ENCODE measurements at regions not wholly inside any gene's neighbourhood (a gene's known extent, or its start where the extent isn't known, plus 50 kb on each side); places are given as distances from the start of the nearest gene placed in this dataset.

DNA sequence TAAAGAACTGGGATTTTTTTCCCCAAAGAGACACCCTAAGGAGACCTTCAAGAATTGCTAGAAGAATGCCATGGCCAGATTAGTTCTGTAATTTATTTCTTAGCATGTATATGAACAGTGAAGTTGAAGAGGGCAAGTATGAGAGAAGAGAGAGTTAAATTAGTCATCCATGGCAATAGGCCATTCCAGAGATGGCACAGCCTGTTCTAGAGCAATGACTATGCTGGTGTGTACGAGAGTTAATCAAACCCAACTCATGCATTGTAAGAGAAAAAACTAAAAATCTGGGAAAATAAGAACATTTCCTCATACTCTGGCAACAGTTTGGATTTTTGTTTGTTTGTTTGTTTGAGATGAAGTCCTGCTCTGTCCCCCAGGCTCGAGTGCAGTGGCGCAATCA, 112.1 kb upstream of the PIK3C3 start:
- DNase-seq (ENCODE audit: low spot score) (no peak), ATAC-seq (no peak)

- no peak for ATAC-seq
- no peak for DNase-seq (ENCODE audit: low spot score)
These were observed 125.2 kb upstream of the PIK3C3 start for GRCh38 chr18:41829647-41830516.

- no peak for ATAC-seq
These were observed 126.9 kb upstream of the PIK3C3 start for GRCh38 chr18:41828137-41828536.

DNA sequence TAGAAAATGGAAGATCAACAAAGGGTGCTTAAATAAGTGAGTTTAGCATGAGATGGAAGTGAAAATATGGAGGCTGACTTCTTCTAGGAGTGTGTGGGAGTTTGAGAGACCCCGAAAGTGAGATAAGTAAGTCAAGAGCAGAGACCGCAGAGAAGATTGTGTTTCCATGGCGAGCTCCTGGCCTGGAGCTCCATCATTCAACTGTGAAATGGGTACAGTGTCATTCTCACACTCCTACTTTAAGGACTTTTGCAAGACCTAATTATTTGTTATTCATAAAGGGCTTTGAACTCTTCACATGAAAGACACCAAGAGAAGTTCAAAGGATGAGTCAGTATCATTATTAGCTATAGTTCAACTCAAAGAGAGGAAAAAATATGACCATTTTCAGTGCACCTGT, 134.2 kb upstream of the PIK3C3 start:
- no peak for ATAC-seq
- no peak for DNase-seq (ENCODE audit: low spot score)

More at GRCh38 chr18:41828137-41828536, 126.9 kb upstream of the PIK3C3 start:
- no peak for DNase-seq (ENCODE audit: low spot score)

- DNase-seq (ENCODE audit: low spot score) (no peak), ATAC-seq (no peak)
These were observed 136.4 kb upstream of the PIK3C3 start for GRCh38 chr18:41818381-41819355.

GRCh38 chr18:41814651-41815050, 140.4 kb upstream of the PIK3C3 start:
- no peak for ATAC-seq
- DNase-seq (ENCODE audit: low spot score) = no peak

- ATAC-seq (no peak), DNase-seq (ENCODE audit: low spot score) (no peak)
These were observed 145.4 kb upstream of the PIK3C3 start for GRCh38 chr18:41809652-41810051.

DNA sequence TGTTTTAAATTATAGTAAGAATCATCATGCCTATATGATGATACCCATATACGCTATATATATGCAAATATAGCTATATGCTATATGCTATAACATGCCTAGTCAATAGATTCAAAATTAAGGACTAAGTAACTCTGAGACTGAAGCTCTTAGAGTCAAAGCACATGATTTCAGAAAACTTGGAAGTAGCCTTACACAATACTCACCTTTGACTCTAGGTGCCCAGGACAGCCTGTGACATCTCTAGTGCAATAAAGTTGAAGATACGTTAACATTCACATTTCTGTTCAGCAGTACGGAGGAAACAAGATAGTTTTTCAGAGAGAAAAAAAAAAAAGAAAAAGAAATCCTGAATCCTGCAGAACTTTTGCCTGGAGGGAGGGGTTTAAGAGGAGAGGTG, 149.7 kb upstream of the PIK3C3 start:
- DNase-seq (ENCODE audit: low spot score) (no peak), ATAC-seq (no peak)

GRCh38 chr18:41798879-41799278, 156.2 kb upstream of the PIK3C3 start:
- ATAC-seq = no peak
- DNase-seq (ENCODE audit: low spot score) = no peak

DNA sequence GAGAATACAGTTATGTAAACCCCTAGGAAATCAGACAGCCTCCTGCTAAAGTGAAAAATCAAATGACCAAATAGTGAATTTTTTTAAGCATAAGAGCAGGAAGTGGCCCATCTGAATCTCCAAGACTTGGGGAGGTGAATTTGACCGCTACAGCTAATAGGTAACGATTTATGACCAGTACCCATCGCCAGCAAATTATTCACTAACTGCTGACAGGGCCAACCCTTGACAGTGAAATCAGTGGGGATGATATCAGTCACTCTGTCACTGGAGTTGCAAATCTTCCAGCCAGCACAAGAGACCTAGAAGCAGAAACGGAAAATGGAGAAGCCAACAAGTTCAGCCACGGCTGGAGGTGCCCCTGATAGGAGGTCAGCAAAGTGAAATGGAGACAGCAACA, 164.3 kb upstream of the PIK3C3 start:
- ATAC-seq = no peak
- no peak for DNase-seq (ENCODE audit: low spot score)

- DNase-seq (ENCODE audit: low spot score) = no peak
- no peak for ATAC-seq
These were observed 166.0 kb upstream of the PIK3C3 start for GRCh38 chr18:41789001-41789400.

- DNase-seq (ENCODE audit: low spot score) (no peak), ATAC-seq (no peak)
These were observed 171.2 kb upstream of the PIK3C3 start for GRCh38 chr18:41783879-41784278.

- ATAC-seq (no peak), DNase-seq (ENCODE audit: low spot score) (no peak)
These were observed 171.8 kb upstream of the PIK3C3 start for GRCh38 chr18:41783065-41783818.

GRCh38 chr18:41771973-41772372, 183.1 kb upstream of the PIK3C3 start:
- no peak for DNase-seq (ENCODE audit: low spot score)
- ATAC-seq = no peak

- DNase-seq (ENCODE audit: low spot score) (no peak), ATAC-seq (no peak)
These were observed 185.8 kb upstream of the PIK3C3 start for GRCh38 chr18:41769265-41769664.

DNA sequence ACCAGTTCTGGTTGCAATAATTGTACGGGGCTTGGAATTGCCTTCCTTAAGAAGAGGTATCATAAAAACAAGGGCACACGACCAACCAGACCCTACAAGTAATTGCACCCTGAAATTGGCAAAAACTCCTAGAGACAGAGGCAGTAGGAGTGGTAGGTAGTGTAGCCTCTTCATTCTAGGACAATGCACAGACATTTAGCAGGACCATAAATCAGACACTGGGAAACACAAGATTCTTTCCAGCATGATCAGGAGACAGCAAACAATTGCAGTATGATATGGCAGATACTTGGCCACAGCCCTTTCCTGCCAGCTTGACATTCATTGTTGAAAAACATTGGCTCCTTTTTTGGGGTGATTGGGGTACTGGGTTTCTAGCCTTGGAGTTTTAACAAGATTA, 186.6 kb upstream of the PIK3C3 start:
- ATAC-seq (no peak), DNase-seq (ENCODE audit: low spot score) (no peak)

DNA sequence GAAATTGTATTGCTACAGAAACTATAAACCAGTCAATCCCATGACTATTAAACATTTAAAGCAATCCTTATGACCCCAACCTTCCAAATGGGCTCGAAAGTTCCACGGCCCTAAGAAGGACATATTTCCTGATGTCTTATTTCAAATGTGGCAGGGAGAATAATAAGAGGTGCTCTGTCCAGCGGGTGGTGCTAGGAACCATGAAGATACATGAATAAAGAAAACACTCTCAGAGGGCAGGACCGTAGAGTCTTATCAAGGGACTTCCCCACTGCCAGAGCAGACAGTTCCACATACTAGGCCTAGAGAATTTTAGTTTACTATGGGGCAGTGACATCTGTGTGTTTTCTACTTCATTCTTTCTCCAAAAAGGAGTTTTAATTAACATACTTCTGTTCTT, 187.1 kb upstream of the PIK3C3 start:
- DNase-seq (ENCODE audit: low spot score) (no peak), ATAC-seq (no peak)

GRCh38 chr18:41765460-41765859, 189.6 kb upstream of the PIK3C3 start:
- DNase-seq (ENCODE audit: low spot score) (no peak), ATAC-seq (no peak)

DNA sequence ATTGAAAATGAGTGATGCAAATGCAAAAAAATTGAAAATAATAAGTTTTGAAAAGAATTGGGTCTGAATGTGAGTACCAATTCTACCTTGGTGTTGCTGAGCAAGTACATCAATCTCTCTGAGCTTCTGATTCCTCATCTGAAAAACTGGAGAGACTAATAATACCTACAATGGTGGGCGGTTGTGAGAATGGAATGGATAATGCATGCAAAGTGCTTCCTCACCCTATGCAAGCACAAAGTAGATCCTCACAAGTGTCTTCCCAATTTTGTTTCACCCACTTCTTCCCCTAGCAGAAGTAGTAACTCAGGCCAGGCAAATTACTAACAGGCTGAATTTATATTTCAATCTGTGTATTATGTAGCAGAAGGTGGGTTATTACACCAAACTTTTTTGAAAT, 191.7 kb upstream of the PIK3C3 start:
- ATAC-seq (no peak), DNase-seq (ENCODE audit: low spot score) (no peak)

- ATAC-seq = no peak
- no peak for DNase-seq (ENCODE audit: low spot score)
These were observed 193.6 kb upstream of the PIK3C3 start for GRCh38 chr18:41761333-41762018.

GRCh38 chr18:41758534-41758933, 196.5 kb upstream of the PIK3C3 start:
- no peak for ATAC-seq
- no peak for DNase-seq (ENCODE audit: low spot score)
